NCI-H524 treated with DMSO at 0.1 percent for 48 hours (cell line): ENCODE measurements at regions not wholly inside any gene's neighbourhood (a gene's known extent, or its start where the extent isn't known, plus 50 kb on each side); places are given as distances from the start of the nearest gene placed in this dataset.

Experiments used
- DNase-seq: peaks from one replicate; lab custom pipeline; 2025; lab: John Stamatoyannopoulos, UW

- DNase-seq, result no peak
Observed at GRCh38 chr5:105397749-105398148, 1835.2 kb upstream of the NUDT12 start.

GRCh38 chr5:105392710-105393149, 1830.1 kb upstream of the NUDT12 start:
- DNase-seq, result no peak

GRCh38 chr5:105392122-105392709, 1829.6 kb upstream of the NUDT12 start:
- no peak for DNase-seq

DNA sequence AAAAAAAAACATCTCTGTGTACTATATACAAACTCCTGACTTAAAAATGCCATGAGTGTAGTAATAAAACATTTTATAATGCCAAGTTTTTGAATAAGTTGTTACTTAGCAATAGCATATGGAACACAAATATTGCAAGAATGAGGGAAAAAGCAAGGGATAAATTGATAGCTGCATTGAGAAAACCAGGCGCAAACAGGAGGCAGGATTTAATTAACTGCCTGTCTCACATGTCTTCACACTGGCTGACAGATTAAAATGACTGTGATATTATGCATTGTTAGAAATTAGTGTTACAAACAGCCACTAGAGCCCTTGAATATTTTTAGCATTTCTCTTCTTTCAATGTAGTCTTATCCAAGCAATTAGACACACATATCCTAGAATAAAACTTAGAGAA, 1817.5 kb upstream of the NUDT12 start:
- DNase-seq, result no peak

DNA sequence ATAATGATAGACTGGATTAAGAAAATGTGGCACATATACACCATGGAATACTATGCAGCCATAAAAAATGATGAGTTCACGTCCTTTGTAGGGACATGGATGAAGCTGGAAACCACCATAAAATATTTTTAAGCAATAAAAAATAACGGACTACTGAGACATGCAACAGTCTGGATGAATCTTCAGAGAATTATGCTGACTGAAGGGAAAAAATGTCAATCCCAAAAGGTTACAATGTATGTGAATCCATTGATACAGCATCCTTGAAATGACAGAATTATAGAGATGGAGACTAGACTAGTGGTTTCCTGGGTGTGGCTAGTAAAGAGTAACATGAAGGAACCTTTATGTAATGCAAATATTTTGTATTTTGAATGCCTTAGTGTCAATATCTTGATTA, 1808.6 kb upstream of the NUDT12 start:
- no peak for DNase-seq

- no peak for DNase-seq
Observed at GRCh38 chr5:105350486-105351140, 1788.0 kb upstream of the NUDT12 start.

GRCh38 chr5:105331558-105331957, 1769.0 kb upstream of the NUDT12 start:
- no peak for DNase-seq

- DNase-seq, result no peak
Observed at GRCh38 chr5:105330185-105330584, 1767.6 kb upstream of the NUDT12 start.

DNA sequence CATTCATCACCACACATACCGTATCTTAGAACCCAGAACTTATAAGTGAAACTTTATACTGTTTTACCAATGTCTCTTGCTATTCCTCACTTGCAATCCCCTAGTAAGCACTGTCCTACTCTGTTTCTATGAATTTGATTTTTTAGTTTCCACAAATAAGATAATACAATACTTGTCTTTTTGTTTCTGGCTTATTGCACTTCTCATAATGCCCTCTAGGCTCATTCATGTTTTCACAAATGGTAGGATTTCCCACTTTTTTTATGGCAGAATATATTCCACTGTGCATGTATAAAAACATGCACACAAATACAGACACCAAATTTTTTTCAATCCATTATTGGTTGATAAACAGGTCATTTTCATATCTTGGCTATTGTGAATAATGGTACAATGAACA, 1742.3 kb upstream of the NUDT12 start:
- DNase-seq, result no peak

GRCh38 chr5:105288946-105289345, 1726.4 kb upstream of the NUDT12 start:
- no peak for DNase-seq

DNA sequence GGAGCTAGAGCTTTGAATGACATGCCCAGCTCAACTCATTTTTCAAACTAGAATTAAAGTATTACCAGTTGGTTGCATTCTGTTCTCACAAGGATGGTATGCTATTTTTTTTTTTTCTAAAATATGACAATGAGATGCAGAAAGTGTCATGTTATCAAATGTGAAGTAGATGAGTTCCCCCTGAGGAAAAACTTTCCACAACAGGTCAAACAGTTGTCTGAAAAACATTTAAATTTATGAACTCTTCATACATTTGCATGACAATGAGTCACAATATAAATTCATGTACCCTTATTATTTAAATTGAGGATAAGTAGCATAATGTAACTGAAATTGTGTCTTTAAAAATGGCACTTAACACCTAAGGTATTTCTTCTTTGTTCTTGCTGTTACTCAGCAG, 1720.5 kb upstream of the NUDT12 start:
- no peak for DNase-seq

- DNase-seq, result no peak
Observed at GRCh38 chr5:105274079-105274478, 1711.5 kb upstream of the NUDT12 start.

DNA sequence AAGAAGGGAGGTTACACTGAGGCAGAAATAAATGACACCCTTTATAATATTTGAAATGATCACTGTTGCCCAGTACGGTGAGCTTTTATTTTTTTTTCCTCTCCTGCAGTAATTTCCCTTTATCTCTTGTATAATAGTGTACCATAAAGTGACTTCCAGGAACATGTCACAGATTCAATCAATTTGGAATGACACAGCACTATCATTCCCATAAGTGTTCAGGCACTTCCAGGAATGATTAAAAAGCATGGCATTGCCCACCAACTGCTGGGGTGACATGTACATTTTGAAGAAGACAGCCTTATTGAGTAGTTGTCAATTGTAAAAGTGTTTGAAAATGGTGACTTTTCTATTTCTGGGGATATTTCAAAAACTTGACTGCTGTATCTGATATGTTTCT, 1700.9 kb upstream of the NUDT12 start:
- no peak for DNase-seq

GRCh38 chr5:105259581-105260217, 1697.1 kb upstream of the NUDT12 start:
- DNase-seq, result no peak

GRCh38 chr5:105238561-105238960, 1676.0 kb upstream of the NUDT12 start:
- no peak for DNase-seq

GRCh38 chr5:105230516-105231157, 1668.0 kb upstream of the NUDT12 start:
- no peak for DNase-seq

- DNase-seq, result no peak
Observed at GRCh38 chr5:105218018-105218417, 1655.4 kb upstream of the NUDT12 start.

- no peak for DNase-seq
Observed at GRCh38 chr5:105213078-105213477, 1650.5 kb upstream of the NUDT12 start.

DNA sequence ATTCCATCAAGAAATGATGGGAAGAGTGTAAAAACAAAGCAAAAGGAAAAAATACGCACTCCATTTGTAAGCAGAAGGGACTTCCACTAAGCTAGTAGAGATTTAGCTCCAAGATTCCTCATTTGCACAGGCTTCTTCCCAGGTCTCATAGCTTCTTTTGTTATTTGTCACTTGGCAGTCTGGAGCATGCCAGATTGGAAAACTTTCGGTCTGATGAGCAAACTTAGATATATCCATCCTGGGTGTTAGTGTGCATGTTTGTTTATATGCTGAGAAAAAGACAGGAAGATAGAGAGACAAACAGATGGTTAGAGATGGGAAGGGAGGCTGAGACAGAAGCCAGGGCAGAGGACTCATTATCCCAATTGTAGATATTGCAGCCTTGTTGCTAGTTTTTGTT, 1644.5 kb upstream of the NUDT12 start:
- no peak for DNase-seq

DNA sequence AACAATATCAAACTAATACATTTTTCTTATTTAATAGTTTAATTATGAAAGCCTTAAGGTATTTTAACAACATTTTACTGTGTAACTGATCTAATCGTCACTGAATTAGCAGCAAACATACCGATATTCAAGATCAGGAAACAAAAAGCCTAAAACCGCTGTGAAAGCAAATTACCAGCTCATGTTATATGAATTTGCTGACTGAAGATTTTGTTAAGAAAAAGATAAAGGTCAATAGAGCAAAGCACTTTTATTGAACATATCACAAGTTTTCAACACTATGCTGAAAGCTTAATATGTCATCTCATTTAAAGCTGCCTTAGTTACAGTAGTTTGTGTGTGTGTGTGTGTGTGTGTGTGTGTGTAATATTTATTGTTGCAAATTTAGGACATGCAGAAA, 1634.9 kb upstream of the NUDT12 start:
- no peak for DNase-seq

DNA sequence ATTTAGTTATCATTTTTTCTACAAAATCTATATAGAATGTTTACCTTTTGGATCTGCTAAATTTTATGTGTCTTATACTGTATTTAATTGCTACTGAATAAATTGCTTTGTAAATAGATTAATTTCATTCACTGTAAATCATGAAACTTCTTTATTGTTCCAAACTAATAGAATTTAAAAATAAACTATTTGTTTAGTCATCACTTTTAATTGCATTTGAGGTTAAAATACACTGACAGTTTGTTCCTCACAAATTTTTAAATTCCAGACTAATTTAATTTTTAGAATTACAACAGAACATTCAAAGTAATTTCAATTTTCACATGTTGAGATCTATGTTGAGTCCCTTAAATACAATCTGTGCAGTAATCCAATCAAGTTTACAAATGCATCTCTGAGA, 1633.2 kb upstream of the NUDT12 start:
- DNase-seq, result no peak

DNA sequence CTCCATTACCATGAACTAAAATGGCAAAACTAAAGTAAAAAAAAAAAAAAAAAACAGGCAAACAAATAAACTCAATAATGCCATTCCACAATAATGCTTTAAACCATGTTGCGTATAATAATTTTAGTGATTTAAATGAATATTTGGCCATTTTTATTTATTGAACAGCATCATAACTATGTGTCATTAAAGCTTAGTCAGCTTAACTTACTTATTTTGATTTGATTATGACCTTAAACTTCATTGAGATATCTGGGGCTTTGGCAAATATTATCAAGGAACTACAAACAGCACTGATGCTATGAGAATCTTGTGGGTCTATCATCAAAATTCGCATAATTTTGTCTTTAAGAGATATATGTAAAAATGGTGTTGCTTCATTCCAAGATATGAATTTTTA, 1610.3 kb upstream of the NUDT12 start:
- DNase-seq, result no peak

- no peak for DNase-seq
Observed at GRCh38 chr5:105168806-105169205, 1606.2 kb upstream of the NUDT12 start.
